ENCODE measurements at regions not wholly inside any gene's neighbourhood (a gene's known extent, or its start where the extent isn't known, plus 50 kb on each side); places are given as distances from the start of the nearest gene placed in this dataset.

DNA sequence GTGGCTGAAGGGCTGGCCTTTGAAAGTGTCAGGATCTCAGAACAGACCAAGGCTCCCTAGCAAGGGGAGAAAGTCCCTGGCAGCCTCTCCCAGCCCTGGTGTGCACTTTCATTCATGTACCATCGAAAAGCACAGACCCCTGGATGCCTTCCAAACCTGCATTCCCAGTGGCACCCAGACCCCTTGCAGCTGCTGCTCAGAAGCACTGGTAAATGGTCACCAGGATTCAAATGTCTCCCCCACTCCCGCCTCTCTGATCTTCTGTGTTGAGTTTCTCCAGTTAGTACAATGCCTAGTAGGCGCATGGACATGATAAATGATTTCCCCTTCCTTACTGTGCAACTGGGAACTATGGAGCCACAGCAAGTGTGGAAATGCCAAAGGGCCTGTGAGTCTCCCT is 180.0 kb downstream of the GLI2 start:
- TF ChIP-seq, protein P1, sequence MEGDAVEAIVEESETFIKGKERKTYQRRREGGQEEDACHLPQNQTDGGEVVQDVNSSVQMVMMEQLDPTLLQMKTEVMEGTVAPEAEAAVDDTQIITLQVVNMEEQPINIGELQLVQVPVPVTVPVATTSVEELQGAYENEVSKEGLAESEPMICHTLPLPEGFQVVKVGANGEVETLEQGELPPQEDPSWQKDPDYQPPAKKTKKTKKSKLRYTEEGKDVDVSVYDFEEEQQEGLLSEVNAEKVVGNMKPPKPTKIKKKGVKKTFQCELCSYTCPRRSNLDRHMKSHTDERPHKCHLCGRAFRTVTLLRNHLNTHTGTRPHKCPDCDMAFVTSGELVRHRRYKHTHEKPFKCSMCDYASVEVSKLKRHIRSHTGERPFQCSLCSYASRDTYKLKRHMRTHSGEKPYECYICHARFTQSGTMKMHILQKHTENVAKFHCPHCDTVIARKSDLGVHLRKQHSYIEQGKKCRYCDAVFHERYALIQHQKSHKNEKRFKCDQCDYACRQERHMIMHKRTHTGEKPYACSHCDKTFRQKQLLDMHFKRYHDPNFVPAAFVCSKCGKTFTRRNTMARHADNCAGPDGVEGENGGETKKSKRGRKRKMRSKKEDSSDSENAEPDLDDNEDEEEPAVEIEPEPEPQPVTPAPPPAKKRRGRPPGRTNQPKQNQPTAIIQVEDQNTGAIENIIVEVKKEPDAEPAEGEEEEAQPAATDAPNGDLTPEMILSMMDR (IDR thresholded peaks at IDR 0.05), result no peak
- TF ChIP-seq, protein P2, sequence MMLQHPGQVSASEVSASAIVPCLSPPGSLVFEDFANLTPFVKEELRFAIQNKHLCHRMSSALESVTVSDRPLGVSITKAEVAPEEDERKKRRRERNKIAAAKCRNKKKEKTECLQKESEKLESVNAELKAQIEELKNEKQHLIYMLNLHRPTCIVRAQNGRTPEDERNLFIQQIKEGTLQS (CRISPR knock-in tag; conservative IDR thresholded peaks at IDR 0.05), result no peak
